Activated naive CD4-positive, alpha-beta T cell treated with anti-CD3 and anti-CD28 coated beads, Interleukin-2, amount 50 U/mL, for 72 hours (primary cell): ENCODE measurements at regions not wholly inside any gene's neighbourhood (a gene's known extent, or its start where the extent isn't known, plus 50 kb on each side); places are given as distances from the start of the nearest gene placed in this dataset.

Source experiments
- ATAC-seq, 2 donors: fragments of 150-1000 bp; cut with Tn5 transposase; 2 replicates each; pipeline ENCODE4 v1.10.0; 2021; ENCODE audit warnings: mild to moderate bottlenecking in 2 of 2, moderate library complexity in 2 of 2
- DNase-seq, 2 donors: peaks; one replicate each; pipeline ENCODE4 v3.0.0; 2021 to 2022; ENCODE audit warnings: low spot score in 2 of 2
- H3K27ac Mint-ChIP-seq, 2 donors: one replicate each; pipeline ENCODE4 v1.8.0; 2022; ENCODE audit warnings: mild to moderate bottlenecking in 2 of 2, mixed read lengths in 2 of 2
- H3K36me3 Mint-ChIP-seq, 2 donors: one replicate each; pipeline ENCODE4 v1.8.0; 2022; ENCODE audit warnings: mixed read lengths in 2 of 2
- H3K9me3 Mint-ChIP-seq, 2 donors: one replicate each; pipeline ENCODE4 v1.8.0; 2022; ENCODE audit warnings: mixed read lengths in 2 of 2

DNA sequence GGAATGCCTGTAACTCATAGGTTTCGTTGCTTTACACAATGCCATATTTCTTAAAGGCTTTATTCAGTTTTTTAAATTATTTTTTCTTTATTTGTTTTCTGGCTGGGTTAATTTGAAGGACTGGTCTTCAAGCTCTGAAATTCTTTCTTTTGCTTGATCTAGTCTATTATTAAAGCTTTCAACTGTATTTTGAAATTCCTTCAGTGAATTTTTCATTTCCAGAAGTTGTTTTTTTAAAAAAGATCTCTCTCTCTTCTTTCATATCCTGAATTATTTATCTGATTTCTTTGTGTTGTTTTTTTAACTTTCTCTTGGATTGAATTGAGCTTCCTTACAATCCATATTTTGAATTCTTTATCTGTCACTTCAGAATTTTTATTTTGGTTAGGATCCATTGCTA, 239.9 kb upstream of the CTAGE1 start:
- no peak overlapping the region for H3K27ac Mint-ChIP-seq
- DNase-seq (no peak), ATAC-seq (no peak)
- H3K9me3 Mint-ChIP-seq: peaks cover 30% of the 10 kb centered on the region in 2 donors
- peaks cover 18% of the 10 kb centered on the region in 2 donors for H3K36me3 Mint-ChIP-seq

DNA sequence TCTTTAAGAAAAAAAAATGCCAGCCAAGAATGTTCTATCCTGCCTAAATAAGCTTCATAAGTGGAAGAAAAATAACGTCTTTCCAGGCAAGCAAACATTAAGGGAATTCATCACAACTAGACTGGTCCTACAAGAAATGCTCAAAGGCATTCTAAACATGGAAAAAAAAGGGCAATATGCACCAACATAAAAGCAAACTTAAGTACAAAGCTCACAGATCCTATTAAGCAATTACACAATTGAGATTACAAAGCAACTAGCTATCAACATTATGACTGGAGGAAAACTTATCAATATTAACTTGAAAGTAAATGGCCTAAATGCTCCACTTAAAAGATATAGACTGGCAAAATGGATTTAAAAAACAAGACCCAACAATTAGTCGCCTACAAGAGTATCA, 240.6 kb upstream of the CTAGE1 start:
- peaks cover 18% of the 10 kb centered on the region in 2 donors for H3K36me3 Mint-ChIP-seq
- no peak for ATAC-seq
- no peak for DNase-seq
- H3K9me3 Mint-ChIP-seq: peaks cover 34 to 37% of the 10 kb centered on the region in 2 donors
- no peak overlapping the region for H3K27ac Mint-ChIP-seq

DNA sequence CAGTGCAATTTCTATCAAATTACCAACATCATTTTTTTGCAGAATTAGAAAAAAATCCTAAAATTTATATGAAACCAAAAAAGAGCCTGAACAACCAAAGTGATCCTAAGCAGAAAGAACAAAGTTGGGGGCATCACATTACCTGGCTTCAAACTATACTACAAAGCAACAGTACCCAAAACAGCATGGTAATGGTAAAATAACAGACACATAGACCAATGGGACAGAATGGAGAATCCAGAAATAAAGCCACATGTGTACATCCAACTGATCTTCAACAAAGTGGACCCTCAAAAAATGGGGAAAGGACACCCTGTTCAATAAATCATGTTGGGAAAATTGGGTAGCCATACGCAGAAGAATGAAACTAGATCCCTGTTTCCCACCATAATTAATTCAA, 245.7 kb upstream of the CTAGE1 start:
- ATAC-seq (no peak), DNase-seq (no peak)
- H3K9me3 Mint-ChIP-seq: peaks cover 28 to 31% of the 10 kb centered on the region in 2 donors
- no peak overlapping the region for H3K27ac Mint-ChIP-seq
- H3K36me3 Mint-ChIP-seq: peaks cover 0 to 18% of the 10 kb centered on the region in 2 donors

DNA sequence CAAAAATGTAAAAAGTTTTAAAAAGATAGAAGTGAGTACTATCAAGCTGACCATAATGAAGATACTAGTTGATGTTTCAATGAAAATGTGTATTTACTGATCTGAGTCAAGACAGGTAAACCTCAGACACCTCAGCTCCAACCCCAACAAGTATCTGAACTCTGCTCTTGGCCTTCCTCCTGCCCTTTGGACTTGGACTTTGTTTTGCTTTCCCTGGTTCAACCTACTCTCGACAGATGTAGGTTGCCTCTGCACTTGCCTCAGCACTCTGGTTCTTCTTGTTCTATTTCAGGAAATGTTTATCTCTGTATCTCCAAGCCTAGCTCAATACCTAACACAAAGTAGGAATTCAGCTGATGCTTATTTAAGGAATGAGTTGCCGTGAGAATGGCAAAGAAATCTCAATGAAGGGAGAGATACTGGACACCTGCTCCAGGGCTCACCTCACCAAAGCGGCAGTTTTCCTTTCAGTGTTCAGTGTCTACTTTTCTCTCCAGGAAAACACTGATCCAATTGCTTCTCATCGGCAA, 248.8 kb upstream of the CTAGE1 start:
- Mint-ChIP-seq H3K9me3 (peaks cover 21 to 23% of the 10 kb centered on the region in 2 donors), H3K36me3 (peaks cover 0 to 13% of the 10 kb centered on the region in 2 donors), H3K27ac (no peak overlapping the region)
- DNase-seq (no peak), ATAC-seq (no peak)

DNA sequence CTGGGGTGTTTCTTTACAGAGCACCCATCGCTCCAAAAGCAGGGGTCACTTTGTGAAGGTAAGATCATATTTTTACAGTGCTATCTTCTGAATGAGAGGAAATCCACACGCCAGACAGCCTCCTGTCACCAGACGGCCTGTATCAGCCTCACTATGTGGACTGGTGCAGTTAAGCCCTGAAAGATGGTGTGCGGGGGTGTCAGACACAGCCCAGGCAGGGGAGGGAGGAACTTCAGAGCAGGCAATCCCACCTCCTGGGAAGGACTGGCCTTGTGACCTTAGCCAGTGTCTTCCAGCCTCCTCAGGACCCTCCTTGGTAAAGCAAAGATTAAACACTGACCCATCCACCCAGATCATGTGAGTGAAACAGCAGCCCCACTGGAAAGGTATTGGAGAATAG, 249.4 kb upstream of the CTAGE1 start:
- no peak overlapping the region for H3K27ac Mint-ChIP-seq
- H3K36me3 Mint-ChIP-seq: peaks cover 0 to 13% of the 10 kb centered on the region in 2 donors
- H3K9me3 Mint-ChIP-seq: peaks cover 21 to 23% of the 10 kb centered on the region in 2 donors
- DNase-seq (no peak), ATAC-seq (no peak)

DNA sequence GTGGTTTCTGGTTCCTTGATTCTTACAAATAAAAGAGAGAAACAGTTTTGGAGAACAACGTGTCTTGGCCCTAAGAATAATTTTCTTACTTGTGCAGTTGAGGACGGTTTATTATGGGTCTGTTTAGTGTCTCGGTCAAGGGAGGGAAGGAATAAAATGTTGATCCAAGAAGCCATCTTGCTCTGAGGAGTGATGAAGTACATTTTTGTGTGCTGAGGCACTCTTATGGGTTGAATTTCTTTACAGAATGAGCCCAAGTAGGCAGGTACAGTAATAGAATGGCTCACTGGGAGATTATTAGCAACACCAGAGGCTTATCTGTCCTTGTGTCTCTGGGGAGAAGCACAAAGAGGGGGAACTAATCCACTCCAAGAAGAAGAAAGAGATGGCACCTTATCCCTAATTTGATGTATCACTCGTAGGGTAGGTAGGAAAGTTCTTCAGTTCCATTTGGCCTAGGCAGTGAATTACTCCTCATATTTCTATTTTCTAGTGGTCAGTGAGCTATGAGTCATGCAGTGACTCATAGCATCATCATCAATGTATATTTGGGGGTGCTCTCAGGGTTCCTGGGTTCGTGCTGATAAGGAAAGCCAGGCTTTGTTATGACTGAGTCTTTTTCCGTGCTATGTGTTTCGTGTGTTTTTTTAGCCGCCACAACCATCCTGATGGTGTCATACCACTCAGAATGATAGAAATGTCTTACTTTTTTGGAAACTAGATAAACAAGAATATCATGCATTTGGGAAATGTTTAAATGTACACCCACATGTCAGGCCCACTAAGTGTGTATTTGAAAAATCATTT, 250.1 kb upstream of the CTAGE1 start:
- Mint-ChIP-seq H3K27ac (no peak overlapping the region), H3K9me3 (peaks cover 18 to 20% of the 10 kb centered on the region in 2 donors), H3K36me3 (peaks cover 0 to 13% of the 10 kb centered on the region in 2 donors)
- no peak for DNase-seq
- ATAC-seq: no peak

DNA sequence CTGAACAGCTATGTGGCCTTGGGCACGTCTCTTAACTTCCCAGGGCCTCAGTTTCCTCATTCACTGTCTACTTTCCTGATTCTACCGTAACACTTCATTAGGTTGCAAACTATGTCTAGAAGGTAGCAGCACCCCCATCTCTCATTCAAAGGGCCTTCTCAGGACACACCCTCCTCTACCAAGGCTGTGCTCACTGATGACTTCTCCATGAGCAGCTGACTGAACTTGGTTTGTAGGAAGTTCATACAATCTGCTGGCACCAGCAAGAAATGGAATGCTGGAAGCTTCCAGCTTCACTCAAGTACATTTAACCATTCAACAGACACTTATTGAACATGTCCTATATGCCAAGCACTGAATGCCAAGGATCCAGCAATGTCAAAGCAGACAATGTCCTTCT, 250.8 kb upstream of the CTAGE1 start:
- ATAC-seq (no peak), DNase-seq (no peak)
- H3K36me3 Mint-ChIP-seq: peaks cover 0 to 13% of the 10 kb centered on the region in 2 donors
- H3K27ac Mint-ChIP-seq: no peak overlapping the region
- H3K9me3 Mint-ChIP-seq: peaks cover 11 to 13% of the 10 kb centered on the region in 2 donors

DNA sequence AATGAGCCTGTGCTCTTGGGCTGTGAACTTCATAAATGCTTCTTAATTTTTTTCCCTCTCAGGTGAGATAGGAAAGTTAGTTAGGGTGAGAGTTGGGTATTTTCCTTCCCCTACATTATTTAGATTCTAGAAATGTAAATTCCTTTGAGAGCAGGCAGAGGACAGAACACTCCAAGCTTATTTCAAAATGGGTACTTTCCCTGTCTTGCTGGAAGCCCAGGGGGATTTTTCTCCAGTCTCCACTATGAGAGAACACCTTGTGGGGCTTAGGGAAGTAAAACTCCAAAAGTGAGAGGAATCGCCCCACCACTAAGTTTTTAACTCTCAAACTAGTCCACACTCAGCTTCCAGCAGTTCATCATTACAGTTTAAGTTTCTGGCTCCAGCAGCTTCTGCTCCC, 253.2 kb upstream of the CTAGE1 start:
- ATAC-seq (no peak), DNase-seq (no peak)
- H3K9me3 Mint-ChIP-seq: peaks cover 4 to 5% of the 10 kb centered on the region in 2 donors
- no peaks in the 10 kb centered on the region for H3K36me3 Mint-ChIP-seq
- H3K27ac Mint-ChIP-seq: no peak overlapping the region

DNA sequence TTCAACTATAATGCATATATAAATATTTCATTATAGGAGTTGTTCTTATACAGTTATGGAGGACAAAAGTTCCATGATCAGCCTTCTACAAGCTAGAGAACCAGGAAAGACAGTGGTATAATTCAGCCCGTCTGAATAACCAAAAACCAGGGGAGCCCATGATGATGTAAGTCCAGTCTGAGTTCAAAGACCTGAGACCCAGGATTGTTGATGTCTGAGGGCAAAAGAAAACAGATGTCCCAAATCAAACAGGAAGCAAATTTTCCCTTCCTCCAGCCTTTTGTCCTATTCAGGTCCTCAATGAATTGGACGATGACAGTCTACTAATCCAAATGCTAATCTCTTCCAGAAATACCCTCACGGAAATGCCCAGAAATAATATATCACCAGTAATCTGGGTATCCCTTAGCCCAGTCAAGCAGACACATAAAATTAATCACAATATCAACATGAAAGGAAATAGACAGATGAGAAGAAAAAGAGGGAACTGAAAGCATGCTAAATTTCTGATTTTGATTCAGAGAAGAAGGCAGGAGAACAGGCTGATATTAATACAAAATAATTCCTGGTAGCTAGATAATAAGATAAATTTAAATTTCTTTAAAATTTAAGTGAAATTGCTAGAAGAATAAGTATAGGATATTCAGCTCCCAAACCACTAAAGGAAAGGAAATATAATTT, 255.6 kb upstream of the CTAGE1 start:
- H3K36me3 Mint-ChIP-seq: no peaks in the 10 kb centered on the region

DNA sequence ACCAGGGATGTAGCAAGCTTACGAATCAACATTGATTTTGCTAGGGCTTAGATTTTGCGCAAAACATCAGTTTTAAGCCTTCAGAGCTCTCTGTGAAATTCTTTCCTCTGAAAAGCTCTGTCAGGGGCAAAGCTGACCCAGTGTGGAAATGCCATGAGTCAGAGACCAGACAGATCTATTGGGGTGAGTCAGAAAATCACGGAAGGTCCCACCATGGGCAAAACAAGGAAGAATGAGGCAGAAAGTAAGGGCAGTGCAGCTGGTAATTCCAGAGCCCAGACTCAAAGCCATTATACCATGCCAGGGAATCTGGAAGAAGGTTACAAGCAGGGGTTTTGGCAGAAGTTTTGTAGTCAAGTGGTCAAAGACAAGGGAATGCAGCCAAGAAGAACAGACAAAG, 256.6 kb upstream of the CTAGE1 start:
- DNase-seq: no peak
- Mint-ChIP-seq H3K9me3 (peaks cover 4 to 5% of the 10 kb centered on the region in 2 donors), H3K36me3 (no peaks in the 10 kb centered on the region), H3K27ac (no peak overlapping the region)
- ATAC-seq: no peak

More for the DNA sequence above, 255.6 kb upstream of the CTAGE1 start:
- DNase-seq (no peak), ATAC-seq (no peak)
- H3K9me3 Mint-ChIP-seq: peaks cover 4 to 5% of the 10 kb centered on the region in 2 donors
- H3K27ac Mint-ChIP-seq: no peak overlapping the region

DNA sequence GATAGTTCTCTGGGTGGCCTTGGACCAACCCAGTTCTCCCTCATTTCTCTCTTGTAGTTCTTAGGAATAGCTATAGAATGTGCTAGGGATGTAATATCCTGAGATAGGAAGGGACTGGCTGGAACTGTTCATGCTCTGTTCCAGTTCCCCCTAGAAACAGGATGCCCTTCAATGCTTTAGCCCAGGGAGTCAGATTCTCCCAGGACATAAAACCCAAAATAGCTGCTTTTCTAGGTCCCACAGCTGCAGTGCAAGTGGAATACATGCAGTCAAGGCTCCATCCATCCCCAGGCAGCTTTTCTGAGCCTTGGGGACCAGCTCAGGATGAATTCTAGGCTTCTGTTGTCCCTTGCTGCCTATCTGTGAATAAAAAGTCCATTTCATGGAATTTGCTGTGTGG, 257.3 kb upstream of the CTAGE1 start:
- Mint-ChIP-seq H3K36me3 (no peaks in the 10 kb centered on the region), H3K27ac (no peak overlapping the region), H3K9me3 (peaks cover 4 to 5% of the 10 kb centered on the region in 2 donors)
- DNase-seq (no peak), ATAC-seq (no peak)

DNA sequence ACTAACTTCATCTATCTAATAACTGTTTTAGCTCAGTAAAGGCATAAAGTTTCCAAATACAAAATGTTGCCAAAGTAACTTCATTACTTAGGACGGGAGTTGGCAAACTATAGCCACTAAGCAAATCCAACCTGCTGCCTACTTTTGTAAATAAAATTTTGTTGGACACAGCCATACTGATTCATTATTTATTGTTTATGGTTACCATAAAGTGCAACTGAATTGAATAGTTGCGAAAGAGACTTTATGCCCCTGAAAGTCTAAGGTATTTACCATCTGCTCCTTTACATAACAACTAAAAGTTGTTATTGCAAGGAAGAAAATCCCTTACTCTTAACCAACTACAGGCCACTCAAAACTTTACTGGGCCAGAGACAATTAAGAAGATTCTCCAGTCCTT, 256.7 kb upstream of the RBBP8 start:
- Mint-ChIP-seq H3K36me3 (no peaks in the 10 kb centered on the region), H3K9me3 (peaks cover 4 to 5% of the 10 kb centered on the region in 2 donors), H3K27ac (no peak overlapping the region)
- no peak for DNase-seq
- ATAC-seq: no peak

DNA sequence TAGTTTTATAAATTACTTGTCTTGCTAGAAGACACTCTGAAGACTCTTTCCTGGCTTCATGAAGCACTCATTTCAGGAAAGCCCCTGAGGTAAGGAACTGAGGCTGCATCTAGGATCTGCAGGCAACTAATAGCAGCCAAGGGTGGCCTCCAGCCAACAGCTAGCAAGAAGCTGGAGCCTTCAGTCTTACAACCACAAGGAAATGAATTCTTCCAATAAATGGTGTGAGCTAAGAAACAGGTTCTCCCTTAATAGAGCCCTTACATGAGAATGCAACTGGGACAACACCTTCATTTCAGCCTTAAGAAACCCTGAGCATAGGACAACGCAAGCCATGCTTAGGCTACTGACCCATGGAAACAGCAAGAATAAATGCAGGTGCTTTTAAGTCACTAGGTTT, 254.6 kb upstream of the RBBP8 start:
- DNase-seq: no peak
- H3K36me3 Mint-ChIP-seq: no peaks in the 10 kb centered on the region

DNA sequence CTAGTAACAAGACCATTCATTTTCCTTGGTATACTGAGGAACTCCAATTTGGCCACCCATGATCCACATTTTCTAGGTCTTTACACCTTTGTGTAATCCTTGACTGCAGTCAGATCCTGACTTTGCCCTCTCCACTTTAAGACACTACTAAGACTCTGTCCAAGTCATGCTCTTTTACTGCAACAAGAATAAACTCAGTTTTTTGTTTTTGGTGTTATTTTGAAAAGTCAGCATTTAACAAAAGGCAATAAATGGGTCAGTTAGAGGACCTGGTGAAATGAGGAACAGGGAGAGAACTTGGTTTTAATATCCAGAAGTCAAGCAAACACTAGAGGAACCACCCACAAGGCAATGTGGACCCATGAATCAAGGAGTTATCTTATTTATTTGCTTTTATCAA, 252.2 kb upstream of the RBBP8 start:
- DNase-seq (no peak), ATAC-seq (no peak)
- Mint-ChIP-seq H3K9me3 (no peaks in the 10 kb centered on the region), H3K27ac (no peak overlapping the region), H3K36me3 (no peaks in the 10 kb centered on the region)

More for the DNA sequence above, 254.6 kb upstream of the RBBP8 start:
- Mint-ChIP-seq H3K27ac (no peak overlapping the region), H3K9me3 (peaks cover 4 to 5% of the 10 kb centered on the region in 2 donors)
- ATAC-seq: no peak

DNA sequence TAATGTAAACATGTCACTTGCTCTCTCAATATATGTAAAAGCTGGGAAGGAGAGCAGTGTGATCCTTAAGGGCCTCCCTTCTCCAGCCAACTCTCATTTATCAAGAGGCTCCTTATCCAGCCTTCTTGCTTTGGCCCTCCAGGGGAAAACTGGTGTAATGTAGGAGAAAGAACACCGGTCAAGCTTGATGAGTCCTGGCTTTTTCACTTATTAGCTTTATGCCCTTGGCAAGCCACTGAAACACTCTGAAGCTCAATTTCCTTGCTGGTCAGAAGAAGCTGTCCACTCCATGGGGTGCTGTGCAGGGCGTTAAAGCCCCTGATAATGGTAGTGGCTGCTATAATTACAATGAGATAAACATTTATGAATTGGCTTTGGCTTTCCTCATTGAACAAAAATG, 251.2 kb upstream of the RBBP8 start:
- no peaks in the 10 kb centered on the region for H3K36me3 Mint-ChIP-seq
- H3K27ac Mint-ChIP-seq: no peak overlapping the region
- ATAC-seq: no peak
- DNase-seq: no peak
- no peaks in the 10 kb centered on the region for H3K9me3 Mint-ChIP-seq

DNA sequence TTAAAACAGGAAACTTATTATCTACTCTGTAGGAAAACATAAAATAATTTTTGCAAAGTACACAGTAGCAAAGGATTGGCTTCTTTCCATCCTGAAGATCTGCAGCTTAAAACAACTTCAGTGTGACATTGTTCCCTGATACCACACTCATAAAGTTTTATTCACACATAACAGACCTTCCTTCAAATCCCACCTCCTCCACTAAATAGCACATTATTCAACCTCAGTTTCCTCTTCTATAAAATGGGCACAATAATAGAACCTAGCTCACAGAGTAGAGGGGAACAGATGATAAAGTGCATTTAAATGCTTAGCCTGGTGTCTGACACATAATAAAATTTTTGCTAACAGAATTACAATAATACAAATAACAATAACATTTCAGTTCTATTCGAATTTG, 250.4 kb upstream of the RBBP8 start:
- Mint-ChIP-seq H3K9me3 (no peaks in the 10 kb centered on the region), H3K27ac (no peak overlapping the region), H3K36me3 (no peaks in the 10 kb centered on the region)
- no peak for DNase-seq
- no peak for ATAC-seq

DNA sequence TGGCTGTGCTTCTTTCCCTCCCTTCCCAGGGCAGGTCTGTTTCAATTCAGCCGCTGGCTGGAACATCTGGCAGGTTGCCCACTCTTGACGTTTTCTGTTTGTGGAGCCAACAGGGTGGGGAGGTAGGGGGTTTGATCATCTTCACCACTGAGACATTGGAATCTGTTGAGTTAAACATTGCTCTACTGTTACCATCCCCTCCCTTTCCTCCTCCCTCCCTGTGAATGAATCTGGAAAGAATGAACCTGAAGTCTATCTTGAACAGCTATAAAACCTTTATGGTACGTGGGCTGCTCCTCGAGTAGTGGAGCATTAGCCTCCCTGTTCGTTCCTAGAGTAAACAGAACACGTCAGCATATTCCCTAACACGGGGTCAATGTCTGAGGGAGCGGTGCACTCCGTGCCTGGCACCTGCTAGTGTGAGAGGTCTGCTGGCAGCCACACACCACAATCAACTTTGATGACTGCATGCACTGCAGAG, 249.9 kb upstream of the RBBP8 start:
- no peaks in the 10 kb centered on the region for H3K9me3 Mint-ChIP-seq
- no peak overlapping the region for H3K27ac Mint-ChIP-seq
- ATAC-seq: no peak
- H3K36me3 Mint-ChIP-seq: no peaks in the 10 kb centered on the region
- no peak for DNase-seq
